Endothelial cell of umbilical vein (primary cell): ENCODE measurements at regions not wholly inside any gene's neighbourhood (a gene's known extent, or its start where the extent isn't known, plus 50 kb on each side); places are given as distances from the start of the nearest gene placed in this dataset.

ENCODE experiments used
- BruUV-seq: library from RNA; stranded (reverse); fragments of 400-500 nt; replicated peaks from 2 replicates; lab custom pipeline; 2021; lab: Mats Ljungman, UMichigan
- CTCF ChIA-PET: fragments of 300-600, 350-600 bp; sonication (Branson Sonifier 250); formaldehyde crosslinking; loops from one replicate; lab custom pipeline; 2021; ENCODE audit warnings: antibody characterized with exemption, inconsistent platforms; lab: Charles Lee
- POLR2A ChIA-PET: fragments of 300-600, 350-600 bp; sonication (Branson Sonifier 250); formaldehyde crosslinking; loops from one replicate; lab custom pipeline; 2021; ENCODE audit warnings: antibody characterized with exemption, inconsistent platforms; lab: Charles Lee
- DNase-seq: peaks from one replicate; pipeline ENCODE4 v3.0.0-alpha.2; 2011; ENCODE audit warnings: low read depth, low spot score
- FAIRE-seq: peaks from 2 replicates; lab custom pipeline; 2011; peaks lifted over from hg19 to GRCh38; lab: Jason Lieb, UNC
- H2AFZ ChIP-seq: 2 replicates; pipeline ENCODE4 v1.6.0; 2012; ENCODE audit warnings: low read depth, low read length, control low read depth, inconsistent platforms
- H3K27ac ChIP-seq: 2 replicates; pipeline ENCODE4 v1.5.1; 2011; ENCODE audit warnings: low read depth, mild to moderate bottlenecking, control low read depth, low read length, moderate library complexity; ENCODE audit not compliant: insufficient read depth
- H3K27me3 ChIP-seq, 2 experiments: 2 replicates each; pipeline versions ENCODE4 v1.6.0 to v1.6.1; 2011; ENCODE audit warnings: low read length in 2 of 2, mixed read lengths in 1 of 2; ENCODE audit not compliant: control insufficient read depth in 2 of 2, insufficient read depth in 2 of 2
- H3K36me3 ChIP-seq, 2 experiments: 2 replicates in 1 of 2; 3 replicates in 1 of 2; pipeline ENCODE4 v1.5.1; 2011; ENCODE audit warnings: low read length in 2 of 2, mild to moderate bottlenecking in 1 of 2, moderate library complexity in 1 of 2; ENCODE audit not compliant: control insufficient read depth in 2 of 2, insufficient read depth in 2 of 2; ENCODE audit errors: extremely low read depth in 1 of 2
- H3K4me1 ChIP-seq: 3 replicates; pipeline ENCODE4 v1.5.1; 2011; ENCODE audit warnings: mild to moderate bottlenecking, low read length; ENCODE audit not compliant: control insufficient read depth, insufficient read depth; ENCODE audit errors: extremely low read depth
- H3K4me2 ChIP-seq: 2 replicates; pipeline ENCODE4 v1.6.1; 2011; ENCODE audit warnings: low read length, control low read depth, mixed read lengths; ENCODE audit not compliant: insufficient read depth
- H3K4me3 ChIP-seq, 3 experiments: fragments of 200-600 bp in 1 of 3; sonication (generic), shearing (Covaris generic) in 1 of 3; replicated peaks in 1 of 3; 2 replicates each; pipeline ENCODE4 v1.5.1; 2011 to 2016; ENCODE audit warnings: control low read depth in 3 of 3, low read length in 3 of 3, mild to moderate bottlenecking in 2 of 3, inconsistent platforms in 1 of 3, low read depth in 1 of 3, moderate library complexity in 1 of 3; ENCODE audit not compliant: insufficient read depth in 1 of 3
- H3K79me2 ChIP-seq: 2 replicates; pipeline ENCODE4 v1.6.0; 2012; ENCODE audit warnings: low read length, inconsistent platforms; ENCODE audit not compliant: control insufficient read depth, insufficient read depth
- H3K9ac ChIP-seq: replicated peaks from 2 replicates; pipeline ENCODE3; 2011; ENCODE audit warnings: low read length, control low read depth; ENCODE audit not compliant: insufficient read depth; ENCODE audit errors: extremely low read depth
- H3K9me1 ChIP-seq: replicated peaks from 3 replicates; pipeline ENCODE4 v1.6.0; 2011; ENCODE audit warnings: mild to moderate bottlenecking, low read length; ENCODE audit not compliant: control insufficient read depth, insufficient read depth; ENCODE audit errors: extremely low read depth
- H3K9me3 ChIP-seq: replicated peaks from 2 replicates; pipeline ENCODE4 v1.5.1; 2012; ENCODE audit warnings: low read length, inconsistent platforms; ENCODE audit not compliant: control insufficient read depth, insufficient read depth
- H4K20me1 ChIP-seq: replicated peaks from 2 replicates; pipeline ENCODE3; 2011; ENCODE audit warnings: mild to moderate bottlenecking, low read length; ENCODE audit not compliant: control insufficient read depth, insufficient read depth; ENCODE audit errors: extremely low read depth
- EZH2 ChIP-seq: IDR thresholded peaks from 2 replicates; pipeline ENCODE4 v1.6.1; 2012; ENCODE audit warnings: borderline replicate concordance, low read depth, mild to moderate bottlenecking, moderate library complexity, low read length, inconsistent platforms; ENCODE audit not compliant: severe bottlenecking
- FOS ChIP-seq: IDR thresholded peaks from 2 replicates; pipeline ENCODE4 v1.6.1; 2011; ENCODE audit warnings: mild to moderate bottlenecking, low read length, moderate library complexity, borderline replicate concordance; ENCODE audit not compliant: insufficient read depth
- GATA2 ChIP-seq: IDR thresholded peaks from 2 replicates; pipeline ENCODE4 v1.7.0; 2011; ENCODE audit warnings: low read depth, mild to moderate bottlenecking, moderate library complexity, mixed read lengths, low read length; ENCODE audit not compliant: insufficient read length, insufficient read depth
- JUN ChIP-seq: IDR thresholded peaks from 2 replicates; pipeline ENCODE4 v1.6.1; 2011; ENCODE audit warnings: borderline replicate concordance, low read depth; ENCODE audit not compliant: insufficient read length, insufficient read depth
- MYC ChIP-seq: IDR thresholded peaks from one replicate; pipeline ENCODE4 v1.6.1; 2011; ENCODE audit warnings: mild to moderate bottlenecking, low read depth, low read length
- POLR2A ChIP-seq: IDR thresholded peaks from 2 replicates; pipeline ENCODE4 v1.6.1; 2012; ENCODE audit warnings: low read depth, mild to moderate bottlenecking, control low read depth, low read length
- POLR2AphosphoS5 ChIP-seq: IDR thresholded peaks from 2 replicates; pipeline ENCODE4 v1.6.1; 2012; ENCODE audit warnings: low read depth, mild to moderate bottlenecking, control low read depth, low read length, moderate library complexity; ENCODE audit not compliant: insufficient read depth
- dilution Hi-C: fragments of 300-500 bp; cut with MboI; formaldehyde crosslinking; loops from one replicate; pipeline ENCODE4 v1.15.0; 2019; ENCODE audit warnings: low sequenced_read_pairs; ENCODE audit not compliant: extremely low pct_ligation_motif_present
- intact Hi-C: fragments of 100-400 bp; cut with micrococcal nuclease; formaldehyde crosslinking; loops from one replicate; pipeline ENCODE4 v1.10.0; 2022
- TF ChIP-seq, protein P1 (sequence below): IDR thresholded peaks from 2 replicates; pipeline ENCODE4 v1.6.1; 2011; ENCODE audit not compliant: insufficient read depth, insufficient read length
- TF ChIP-seq, protein P2 (sequence below), 2 donors: IDR thresholded peaks; 1 replicate in 1 of 2; 2 replicates in 1 of 2; pipeline ENCODE4 v1.5.1; 2011; ENCODE audit warnings: low read length in 2 of 2, mild to moderate bottlenecking in 2 of 2, moderate library complexity in 2 of 2, control low read depth in 1 of 2, inconsistent platforms in 1 of 2, low read depth in 1 of 2; ENCODE audit not compliant: insufficient read depth in 1 of 2; ENCODE audit errors: extremely low read depth in 1 of 2

DNA sequence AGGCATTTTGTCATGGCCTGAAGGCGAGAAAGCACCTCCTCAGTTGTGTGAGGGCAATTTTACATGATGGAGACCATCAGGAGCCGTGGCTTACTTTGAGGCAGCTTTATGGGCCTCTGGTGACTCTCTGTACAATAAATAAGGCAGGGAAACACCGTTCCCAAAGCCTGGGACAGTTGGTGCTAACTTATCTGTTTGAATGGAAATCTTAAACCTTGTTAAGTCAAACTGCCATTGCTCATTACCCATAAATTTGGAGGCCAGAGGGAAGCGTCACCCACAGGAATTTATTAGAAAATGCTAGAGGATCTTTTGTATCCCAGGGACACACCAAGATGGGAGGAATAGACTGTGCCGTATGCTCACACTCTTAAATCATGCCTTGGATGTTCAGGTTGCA, 1156.9 kb downstream of the BRD1 start:
- FAIRE-seq: no peak
- H3K9me1 ChIP-seq: no peaks in the 10 kb centered on the region
- H4K20me1 ChIP-seq: no peaks in the 10 kb centered on the region
- no peaks in the 10 kb centered on the region for H3K4me1 ChIP-seq
- no peak overlapping the region for H3K27ac ChIP-seq
- H3K4me2 ChIP-seq: no peak overlapping the region
- no peak overlapping the region for H2AFZ ChIP-seq
- H3K4me3 ChIP-seq: no peak overlapping the region
- no peaks in the 10 kb centered on the region for H3K27me3 ChIP-seq
- intact Hi-C loops (no loop called here), dilution Hi-C loops (no loop called here)
- no peak for DNase-seq
- ChIA-PET CTCF (no interaction called here), POLR2A (no interaction called here)
- BruUV-seq: no TSS peak
- H3K79me2 ChIP-seq: no peaks in the 10 kb centered on the region
- no peaks in the 10 kb centered on the region for H3K36me3 ChIP-seq
- H3K9me3 ChIP-seq: peaks cover 10% of the 10 kb centered on the region
- H3K9ac ChIP-seq: no peak overlapping the region
- TF ChIP-seq, protein P1, sequence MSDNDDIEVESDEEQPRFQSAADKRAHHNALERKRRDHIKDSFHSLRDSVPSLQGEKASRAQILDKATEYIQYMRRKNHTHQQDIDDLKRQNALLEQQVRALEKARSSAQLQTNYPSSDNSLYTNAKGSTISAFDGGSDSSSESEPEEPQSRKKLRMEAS: no peak
- TF ChIP-seq EZH2 (no peak), POLR2AphosphoS5 (no peak), JUN (no peak), MYC (no peak), FOS (no peak), POLR2A (no peak), GATA2 (no peak)
- TF ChIP-seq, protein P2, sequence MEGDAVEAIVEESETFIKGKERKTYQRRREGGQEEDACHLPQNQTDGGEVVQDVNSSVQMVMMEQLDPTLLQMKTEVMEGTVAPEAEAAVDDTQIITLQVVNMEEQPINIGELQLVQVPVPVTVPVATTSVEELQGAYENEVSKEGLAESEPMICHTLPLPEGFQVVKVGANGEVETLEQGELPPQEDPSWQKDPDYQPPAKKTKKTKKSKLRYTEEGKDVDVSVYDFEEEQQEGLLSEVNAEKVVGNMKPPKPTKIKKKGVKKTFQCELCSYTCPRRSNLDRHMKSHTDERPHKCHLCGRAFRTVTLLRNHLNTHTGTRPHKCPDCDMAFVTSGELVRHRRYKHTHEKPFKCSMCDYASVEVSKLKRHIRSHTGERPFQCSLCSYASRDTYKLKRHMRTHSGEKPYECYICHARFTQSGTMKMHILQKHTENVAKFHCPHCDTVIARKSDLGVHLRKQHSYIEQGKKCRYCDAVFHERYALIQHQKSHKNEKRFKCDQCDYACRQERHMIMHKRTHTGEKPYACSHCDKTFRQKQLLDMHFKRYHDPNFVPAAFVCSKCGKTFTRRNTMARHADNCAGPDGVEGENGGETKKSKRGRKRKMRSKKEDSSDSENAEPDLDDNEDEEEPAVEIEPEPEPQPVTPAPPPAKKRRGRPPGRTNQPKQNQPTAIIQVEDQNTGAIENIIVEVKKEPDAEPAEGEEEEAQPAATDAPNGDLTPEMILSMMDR (IDR thresholded peaks at IDR 0.05; ENCODE audit: extremely low read depth in 1 of 2, insufficient read depth in 1 of 2, low read depth in 1 of 2, low read length in 2 of 2): no peak
